HCT116 (cell line): ENCODE measurements at regions not wholly inside any gene's neighbourhood (a gene's known extent, or its start where the extent isn't known, plus 50 kb on each side); places are given as distances from the start of the nearest gene placed in this dataset.

Source experiments
- ATAC-seq: fragments of 200-7000 bp; cut with Tn5 transposase; 2 replicates; pipeline ENCODE4 v1.9.1; 2020; ENCODE audit warnings: mild to moderate bottlenecking, moderate library complexity
- BruUV-seq: library from RNA; stranded (reverse); fragments of 400-500 nt; replicated peaks from 2 replicates; lab custom pipeline; 2021; lab: Mats Ljungman, UMichigan
- CTCF ChIA-PET: fragments of 300-600 bp; sonication (Branson Sonifier 250); formaldehyde crosslinking; loops from one replicate; lab custom pipeline; 2021; ENCODE audit warnings: antibody characterized with exemption; lab: Charles Lee
- POLR2A ChIA-PET: fragments of 300-600, 350-600 bp; sonication (Branson Sonifier 250); formaldehyde crosslinking; loops from one replicate; lab custom pipeline; 2021; ENCODE audit warnings: antibody characterized with exemption; lab: Charles Lee
- RAD21 ChIA-PET, 2 experiments: fragments of 300-600 bp; sonication (Branson Sonifier 250); formaldehyde crosslinking; loops; one replicate each; lab custom pipeline; 2023; ENCODE audit warnings: low total read pairs in 2 of 2; ENCODE audit not compliant: uncharacterized antibody in 2 of 2, unreplicated experiment in 2 of 2, low non-redundant PET in 1 of 2; lab: Charles Lee
- DNase-seq: peaks from one replicate; pipeline ENCODE4 v3.0.0-alpha.2; 2010; ENCODE audit warnings: low read depth, low spot score
- H2AFZ ChIP-seq: fragments of 200-600 bp; shearing (Covaris generic), sonication (generic); 2 replicates; pipeline ENCODE4 v1.6.1; 2017; ENCODE audit warnings: low read depth, mixed run types, mixed read lengths, antibody characterized with exemption, low read length; ENCODE audit not compliant: poor library complexity, severe bottlenecking
- H3K27ac ChIP-seq: 2 replicates; pipeline ENCODE4 v1.5.1; 2012; ENCODE audit warnings: low read depth, low read length
- H3K27me3 ChIP-seq: fragments of 200-600 bp; sonication (generic); 2 replicates; pipeline ENCODE4 v1.6.1; 2016; ENCODE audit warnings: mixed run types, low read length, mixed read lengths; ENCODE audit not compliant: insufficient read depth
- H3K36me3 ChIP-seq, 2 experiments: fragments of 200-500 bp in 1 of 2; fragments of 200-600 bp in 1 of 2; sonication (Bioruptor generic) in 1 of 2; sonication (generic) in 1 of 2; 2 replicates each; pipeline versions ENCODE4 v1.5.1 to v1.6.1; 2014 to 2016; ENCODE audit warnings: low read length in 2 of 2, inconsistent platforms in 1 of 2, mixed read lengths in 1 of 2, mixed run types in 1 of 2; ENCODE audit not compliant: insufficient read depth in 2 of 2, control insufficient read depth in 1 of 2
- H3K4me1 ChIP-seq, 2 experiments: fragments of 200-600 bp in 1 of 2; sonication (generic) in 1 of 2; 2 replicates each; pipeline versions ENCODE4 v1.5.1 to v1.6.1; 2012 to 2017; ENCODE audit warnings: low read length in 2 of 2, inconsistent platforms in 1 of 2, mild to moderate bottlenecking in 1 of 2, mixed read lengths in 1 of 2, mixed run types in 1 of 2, moderate library complexity in 1 of 2; ENCODE audit not compliant: insufficient read depth in 2 of 2, control insufficient read depth in 1 of 2
- H3K4me2 ChIP-seq: fragments of 200-600 bp; sonication (generic); 2 replicates; pipeline ENCODE4 v1.6.1; 2017; ENCODE audit warnings: mixed run types, low read length, mixed read lengths
- H3K4me3 ChIP-seq, 2 experiments: fragments of 200-600 bp in 1 of 2; sonication (generic) in 1 of 2; replicated peaks in 1 of 2; 2 replicates each; pipeline ENCODE4 v1.5.1; 2011 to 2016; ENCODE audit warnings: low read length in 2 of 2, control low read depth in 1 of 2, low read depth in 1 of 2, mild to moderate bottlenecking in 1 of 2, mixed read lengths in 1 of 2, mixed run types in 1 of 2
- H3K79me2 ChIP-seq: fragments of 200-600 bp; sonication (generic); 2 replicates; pipeline ENCODE4 v1.6.1; 2017; ENCODE audit warnings: mild to moderate bottlenecking, mixed run types, low read length, moderate library complexity, mixed read lengths; ENCODE audit not compliant: insufficient read depth
- H3K9ac ChIP-seq: fragments of 200-600 bp; sonication (generic); 2 replicates; pipeline ENCODE4 v1.6.1; 2016; ENCODE audit warnings: low read length, mixed read lengths
- H3K9me2 ChIP-seq: fragments of 200-600 bp; sonication (generic), shearing (Covaris generic); 2 replicates; pipeline ENCODE4 v1.6.1; 2017; ENCODE audit warnings: mixed run types, mild to moderate bottlenecking, moderate library complexity; ENCODE audit not compliant: insufficient read depth
- H3K9me3 ChIP-seq, 2 experiments: fragments of 200-500 bp in 1 of 2; fragments of 200-600 bp in 1 of 2; sonication (Bioruptor generic) in 1 of 2; sonication (generic) in 1 of 2; 2 replicates each; pipeline ENCODE4 v1.6.1; 2014 to 2017; ENCODE audit warnings: low read length in 2 of 2, mixed read lengths in 2 of 2, inconsistent platforms in 1 of 2, low read depth in 1 of 2, mild to moderate bottlenecking in 1 of 2, mixed run types in 1 of 2, moderate library complexity in 1 of 2; ENCODE audit not compliant: control insufficient read depth in 1 of 2, insufficient read depth in 1 of 2
- H4K20me1 ChIP-seq: fragments of 200-600 bp; sonication (generic), shearing (Covaris generic); 2 replicates; pipeline ENCODE4 v1.6.1; 2017; ENCODE audit warnings: mixed run types, mild to moderate bottlenecking, moderate library complexity; ENCODE audit not compliant: insufficient read depth
- ATF3 ChIP-seq: IDR thresholded peaks from 2 replicates; pipeline ENCODE4 v1.6.1; 2012
- CEBPB ChIP-seq: IDR thresholded peaks from 2 replicates; pipeline ENCODE4 v1.6.1; 2012; ENCODE audit warnings: low read depth
- EZH2phosphoT487 ChIP-seq: fragments of 200-600 bp; IDR thresholded peaks from 2 replicates; pipeline ENCODE4 v1.6.1; 2018; ENCODE audit warnings: antibody characterized with exemption, borderline replicate concordance
- JUND ChIP-seq: IDR thresholded peaks from 2 replicates; pipeline ENCODE4 v1.6.1; 2012
- POLR2AphosphoS5 ChIP-seq: IDR thresholded peaks from 2 replicates; pipeline ENCODE4 v1.6.1; 2011; ENCODE audit warnings: mild to moderate bottlenecking, low read depth, low read length, moderate library complexity
- RAD21 ChIP-seq: IDR thresholded peaks from 2 replicates; pipeline ENCODE4 v1.6.1; 2012; ENCODE audit warnings: low read depth, mild to moderate bottlenecking
- SP1 ChIP-seq: IDR thresholded peaks from 2 replicates; pipeline ENCODE4 v1.6.1; 2012; ENCODE audit warnings: low read depth
- SRF ChIP-seq: IDR thresholded peaks from 2 replicates; pipeline ENCODE4 v1.6.1; 2012; ENCODE audit warnings: low read depth
- TCF7L2 ChIP-seq: IDR thresholded peaks from 2 replicates; pipeline ENCODE4 v1.7.0; 2011; ENCODE audit warnings: borderline replicate concordance, inconsistent platforms; ENCODE audit not compliant: insufficient read depth, insufficient read length; ENCODE audit errors: extremely low read depth
- ZFX ChIP-seq: fragments of 450-650 bp; IDR thresholded peaks from 2 replicates; pipeline ENCODE4 v1.6.1; 2017
- intact Hi-C: fragments of 100-400 bp; cut with micrococcal nuclease; formaldehyde crosslinking; loops from 2 replicates; pipeline ENCODE4 v1.10.0; 2022

- DNase-seq (no peak), ATAC-seq (no peak)
- Histone ChIP-seq H3K4me2 (no peak overlapping the region), H3K4me1 (no peaks in the 10 kb centered on the region), H3K27me3 (peaks cover 4% of the 10 kb centered on the region; the same call in 1 of the 2 replicates), H3K36me3 (no peaks in the 10 kb centered on the region)
- TF ChIP-seq CEBPB: no peak
- TF ChIP-seq RAD21: no peak
- TF ChIP-seq ATF3: no peak
- no peak for TF ChIP-seq POLR2AphosphoS5
- TF ChIP-seq JUND: no peak
- TF ChIP-seq, all 23 proteins: peak for 0
- CTCF ChIA-PET: no interaction called here
- intact Hi-C loops: no loop called here
- RAD21 ChIA-PET: no interaction called here
- H3K9me3 ChIP-seq: no peaks in the 10 kb centered on the region
- no peaks in the 10 kb centered on the region for H3K9me2 ChIP-seq
- H2AFZ ChIP-seq: no peak overlapping the region
- no peak overlapping the region for H3K4me3 ChIP-seq
- no peaks in the 10 kb centered on the region for H3K79me2 ChIP-seq
- no TSS peak for BruUV-seq
- H4K20me1 ChIP-seq: no peaks in the 10 kb centered on the region
- H3K27ac ChIP-seq: no peak overlapping the region
- POLR2A ChIA-PET: no interaction called here
- H3K9ac ChIP-seq: no peak overlapping the region
Measured at GRCh38 chr3:69542089-69542804, 156.4 kb upstream of the FRMD4B start.

DNA sequence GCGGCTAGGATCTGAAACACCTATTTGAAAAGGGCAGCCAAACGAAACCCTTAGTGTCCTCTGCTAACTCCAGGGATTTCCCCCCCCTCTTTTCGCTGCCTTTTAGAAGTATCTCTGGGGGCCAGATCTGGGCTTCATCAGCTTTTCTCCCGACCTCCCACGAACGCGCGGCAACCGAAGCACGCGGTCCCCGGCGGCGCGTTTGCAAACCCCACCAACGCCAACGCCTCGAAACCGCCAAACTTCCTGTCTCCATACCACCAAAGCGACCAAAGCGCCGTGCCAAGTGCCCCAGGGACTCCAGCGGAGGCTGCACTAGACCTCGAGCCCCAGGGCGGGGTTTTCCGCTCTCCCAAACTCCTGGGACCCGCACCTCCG is 155.8 kb upstream of the FRMD4B start:
- H3K9me3 ChIP-seq: no peaks in the 10 kb centered on the region
- no peak for ATAC-seq
- H3K27me3 ChIP-seq: peaks cover 4% of the 10 kb centered on the region; the same call in 1 of the 2 replicates
- ChIA-PET POLR2A (no interaction called here), RAD21 (no interaction called here), CTCF (no interaction called here)
- no peaks in the 10 kb centered on the region for H3K36me3 ChIP-seq
- H3K79me2 ChIP-seq: no peaks in the 10 kb centered on the region
- no peaks in the 10 kb centered on the region for H3K9me2 ChIP-seq
- no peak for DNase-seq
- intact Hi-C loops: no loop called here
- H2AFZ ChIP-seq: no peak overlapping the region
- no peak overlapping the region for H3K4me2 ChIP-seq
- no peak overlapping the region for H3K4me3 ChIP-seq
- H3K4me1 ChIP-seq: no peaks in the 10 kb centered on the region
- no peak overlapping the region for H3K27ac ChIP-seq
- no peak for TF ChIP-seq SP1
- TF ChIP-seq EZH2phosphoT487: no peak
- no peak for TF ChIP-seq TCF7L2
- TF ChIP-seq ATF3: no peak
- no peak for TF ChIP-seq SRF
- TF ChIP-seq ZFX: no peak
- no peak for TF ChIP-seq JUND
- no peak for TF ChIP-seq RAD21
- no peak overlapping the region for H3K9ac ChIP-seq
- BruUV-seq: no TSS peak
- no peaks in the 10 kb centered on the region for H4K20me1 ChIP-seq
